ENCODE measurements at regions not wholly inside any gene's neighbourhood (a gene's known extent, or its start where the extent isn't known, plus 50 kb on each side); places are given as distances from the start of the nearest gene placed in this dataset.
A peak's percentile ranks its signal among the peaks of the same experiment; 100 is the strongest.

DNA sequence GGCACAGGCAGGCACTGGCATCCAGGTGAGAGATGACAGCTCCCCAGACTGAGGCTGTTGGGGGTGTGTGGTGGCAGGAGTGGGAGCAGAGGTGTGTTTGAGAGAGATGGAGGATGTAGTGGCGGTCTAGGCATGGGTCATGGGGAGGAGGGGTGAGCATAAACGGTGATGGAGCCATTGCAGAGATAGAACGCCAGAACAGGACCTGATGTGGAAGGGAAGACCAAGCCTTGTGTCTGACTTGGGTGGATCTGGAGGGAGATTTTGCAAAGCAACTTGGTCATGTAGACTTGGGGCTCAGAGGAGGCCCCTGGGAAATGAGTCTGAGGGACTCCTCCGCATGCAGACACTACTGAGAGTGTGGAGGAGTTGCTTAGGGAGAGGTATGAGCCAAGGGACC is 50.0 kb upstream of the CLDN5 start:
- H3K4me3 Mint-ChIP-seq: no peak overlapping the region
- H3K9me3 Mint-ChIP-seq: no peaks in the 10 kb centered on the region
- H3K27me3 Mint-ChIP-seq: no peaks in the 10 kb centered on the region
- no peak overlapping the region for H3K27ac Mint-ChIP-seq
- no peaks in the 10 kb centered on the region for H3K36me3 Mint-ChIP-seq
- H3K4me1 Mint-ChIP-seq: peaks cover 28% of the 10 kb centered on the region

DNA sequence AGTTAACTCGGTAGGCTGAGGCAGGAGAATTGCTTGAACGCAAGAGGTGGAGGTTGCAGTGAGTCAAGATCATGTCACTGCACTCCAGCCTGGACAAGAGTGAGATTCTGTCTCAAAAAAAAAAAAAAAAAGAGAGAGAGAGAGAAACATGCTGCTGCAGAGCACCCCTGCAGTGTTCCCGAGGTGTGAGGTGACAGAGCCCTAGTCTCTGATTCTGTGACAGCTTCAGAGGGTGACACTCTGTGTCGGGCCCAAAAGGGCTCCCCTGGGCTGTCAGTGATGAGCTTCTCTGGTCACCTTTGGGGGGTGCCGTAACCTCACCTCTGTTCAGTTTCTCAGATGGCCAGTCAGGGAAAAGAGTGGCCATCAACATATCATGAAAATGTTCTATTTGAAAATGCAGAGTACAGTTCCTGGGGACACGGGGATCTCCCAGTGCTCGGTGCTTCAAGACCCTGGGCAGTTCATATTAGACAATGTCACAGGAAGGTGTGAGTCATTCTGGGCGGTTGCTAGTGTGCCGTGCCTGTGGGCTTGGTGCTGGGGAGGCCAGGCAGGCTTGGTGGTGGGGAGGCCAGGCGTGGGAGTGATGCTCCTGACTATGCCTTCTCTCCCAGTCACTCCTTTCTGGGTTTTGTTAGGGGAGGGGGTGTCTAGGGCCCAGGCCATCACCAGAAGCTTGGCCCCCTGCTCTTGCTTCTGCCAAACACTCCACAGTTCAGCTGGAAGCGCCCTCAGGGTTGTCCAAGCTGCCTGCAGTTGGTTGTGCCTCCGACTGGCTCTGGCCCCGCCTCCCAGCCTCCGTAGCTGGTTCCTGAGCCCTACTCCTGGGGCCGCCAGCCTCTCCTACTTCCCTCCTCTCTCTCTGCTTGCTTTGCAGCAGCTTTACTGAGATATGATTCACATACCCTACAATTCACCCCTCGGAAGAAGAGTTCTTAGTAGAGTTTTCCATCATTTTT is 52.5 kb upstream of the CLDN5 start:
- peak overlapping the region; percentile 43 for H3K27ac Mint-ChIP-seq
- H3K9me3 Mint-ChIP-seq: no peaks in the 10 kb centered on the region
- H3K4me1 Mint-ChIP-seq: peaks cover 43% of the 10 kb centered on the region
- peak overlapping the region; percentile 31 for H3K4me3 Mint-ChIP-seq
- H3K27me3 Mint-ChIP-seq: no peaks in the 10 kb centered on the region
- no peaks in the 10 kb centered on the region for H3K36me3 Mint-ChIP-seq

GRCh38 chr22:19577422-19577966 is 53.3 kb upstream of the CLDN5 start:
- peak overlapping the region; percentile 43 for H3K27ac Mint-ChIP-seq
- H3K27me3 Mint-ChIP-seq: no peaks in the 10 kb centered on the region
- peaks cover 43% of the 10 kb centered on the region for H3K4me1 Mint-ChIP-seq
- H3K9me3 Mint-ChIP-seq: no peaks in the 10 kb centered on the region
- H3K36me3 Mint-ChIP-seq: no peaks in the 10 kb centered on the region
- H3K4me3 Mint-ChIP-seq: peak overlapping the region; percentile 31

DNA sequence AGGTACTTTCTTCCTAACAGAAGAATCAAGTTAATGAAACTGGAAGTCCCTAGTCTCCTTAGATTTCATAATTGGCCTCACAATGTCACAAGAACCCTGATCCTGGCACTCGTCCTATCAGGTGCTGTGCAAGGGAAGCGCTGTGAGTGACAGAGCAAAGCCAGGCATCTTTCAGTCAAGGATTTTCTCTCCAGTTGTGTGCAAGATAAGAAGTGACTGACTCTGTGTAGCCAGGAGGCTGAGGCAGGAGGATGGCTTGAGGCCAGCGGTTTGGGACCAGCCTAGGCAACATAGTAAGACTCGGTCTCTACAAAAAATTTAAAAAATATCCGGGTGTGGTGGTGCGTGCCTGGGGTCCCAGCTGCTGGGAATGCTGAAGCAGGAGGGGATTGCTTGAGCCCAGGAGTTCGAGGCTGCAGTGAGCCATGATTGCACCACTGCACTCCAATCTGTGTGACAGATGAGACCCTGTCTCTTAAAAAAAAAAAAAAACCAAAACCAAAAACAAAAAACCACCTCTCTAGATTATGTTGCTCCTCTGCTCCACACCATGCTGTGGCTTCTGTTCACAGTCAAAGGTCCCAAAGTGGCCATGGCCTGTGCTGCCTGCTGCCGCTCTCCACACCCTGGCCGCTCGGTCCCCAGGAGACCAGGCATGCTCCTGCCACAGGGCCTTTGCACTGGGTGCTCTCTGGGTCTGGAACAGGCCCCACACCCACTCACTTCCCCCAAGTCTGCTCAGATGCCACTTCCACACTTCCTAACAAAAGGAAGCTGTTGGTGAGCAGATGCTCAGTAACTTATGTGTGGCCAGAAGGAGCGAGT is 54.2 kb upstream of the CLDN5 start:
- no peak overlapping the region for H3K4me3 Mint-ChIP-seq
- H3K36me3 Mint-ChIP-seq: no peaks in the 10 kb centered on the region

DNA sequence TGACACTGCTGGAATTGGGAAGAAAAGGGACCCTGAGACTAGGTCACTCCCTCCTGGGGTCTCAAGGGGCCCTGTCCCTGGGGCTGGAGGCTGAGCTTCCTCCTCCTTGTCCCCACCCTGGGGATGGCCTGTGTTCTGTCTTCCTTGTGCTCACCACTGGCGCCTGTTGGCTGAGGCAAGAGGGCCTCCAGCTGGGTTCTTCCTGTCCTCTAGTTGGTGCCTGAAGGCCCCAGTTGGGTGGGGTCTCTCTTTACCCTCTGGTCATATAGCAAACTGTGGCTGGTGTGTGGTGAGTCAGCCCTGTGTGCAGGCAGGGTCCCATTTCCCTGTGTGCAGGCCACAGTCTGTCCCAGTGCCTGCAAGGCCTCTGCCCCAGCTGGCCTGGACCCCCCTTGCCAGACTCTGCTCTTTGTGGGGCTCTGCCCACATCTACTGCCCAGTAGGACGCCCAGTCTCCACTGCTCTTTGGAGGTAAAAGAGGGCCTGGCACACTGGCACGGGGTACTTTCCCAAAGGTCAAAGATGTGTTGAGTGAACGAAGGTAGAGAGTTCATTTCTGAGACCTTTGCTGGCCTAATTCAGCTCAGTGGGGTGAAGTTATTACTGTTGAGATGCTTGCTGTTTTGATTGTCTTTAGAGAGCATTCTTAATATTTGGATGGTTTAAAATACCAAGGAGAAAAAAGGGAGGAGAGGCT is 55.1 kb upstream of the CLDN5 start:
- Mint-ChIP-seq H3K36me3 (no peaks in the 10 kb centered on the region), H3K27ac (peak overlapping the region; percentile 89), H3K27me3 (no peaks in the 10 kb centered on the region), H3K4me3 (peak overlapping the region; percentile 17), H3K9me3 (no peaks in the 10 kb centered on the region), H3K4me1 (peaks cover 43% of the 10 kb centered on the region)

More for the DNA sequence above, 54.2 kb upstream of the CLDN5 start:
- Mint-ChIP-seq H3K4me1 (peaks cover 43% of the 10 kb centered on the region), H3K27ac (peak overlapping the region; percentile 55), H3K9me3 (no peaks in the 10 kb centered on the region), H3K27me3 (no peaks in the 10 kb centered on the region)

DNA sequence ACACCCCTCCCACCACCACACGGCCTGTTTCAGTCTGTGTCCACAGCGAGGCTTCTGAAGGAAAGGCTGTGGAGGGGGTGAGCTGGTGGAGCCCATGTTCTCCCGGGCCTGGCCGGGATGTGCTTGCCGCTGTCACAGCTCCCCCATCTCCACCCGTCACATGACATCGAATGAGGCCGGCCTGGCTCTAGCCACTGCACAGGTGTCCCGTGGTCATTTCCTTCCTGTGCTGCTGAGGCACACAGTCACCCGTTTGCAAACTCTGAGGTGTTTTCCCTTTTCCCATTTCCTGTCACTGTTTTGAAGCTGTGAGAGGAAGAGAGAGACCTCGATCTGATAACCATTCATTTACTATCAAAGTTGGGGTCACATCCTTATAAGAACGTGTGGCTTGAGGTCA is 55.7 kb upstream of the CLDN5 start:
- Mint-ChIP-seq H3K9me3 (no peaks in the 10 kb centered on the region), H3K4me3 (peak overlapping the region; percentile 47)

DNA sequence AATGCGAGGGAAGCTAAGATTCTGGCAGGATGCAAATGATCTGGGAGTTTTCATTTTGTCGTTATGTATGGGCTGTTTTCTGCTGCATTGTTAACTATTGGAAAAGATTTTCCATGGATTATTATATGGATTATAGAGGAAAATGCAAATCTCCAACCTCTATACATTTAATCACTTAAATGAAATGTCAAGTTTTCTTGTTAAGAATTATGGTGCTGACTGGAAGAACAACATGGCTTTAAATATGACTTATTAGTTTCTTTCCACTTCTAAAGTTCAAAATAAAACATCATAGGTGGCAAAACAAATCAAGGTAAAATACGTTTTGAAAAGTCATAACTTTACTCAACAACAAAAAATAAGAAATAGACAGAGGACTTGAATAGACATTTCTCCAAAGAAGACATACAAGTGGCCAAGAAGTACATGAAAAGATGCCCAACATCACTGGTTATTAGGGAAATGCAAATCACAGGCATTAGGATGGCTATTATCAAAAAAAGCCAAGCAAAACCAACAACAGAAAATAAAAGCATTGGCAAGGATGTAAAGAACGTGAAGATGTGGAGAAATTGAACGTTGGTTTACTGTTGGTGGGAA is 56.2 kb upstream of the CLDN5 start:
- Mint-ChIP-seq H3K27me3 (no peaks in the 10 kb centered on the region), H3K36me3 (no peaks in the 10 kb centered on the region), H3K4me1 (peaks cover 48% of the 10 kb centered on the region), H3K27ac (peak overlapping the region; percentile 82), H3K9me3 (no peaks in the 10 kb centered on the region), H3K4me3 (peak overlapping the region; percentile 47)

More for the DNA sequence above, 55.7 kb upstream of the CLDN5 start:
- Mint-ChIP-seq H3K36me3 (no peaks in the 10 kb centered on the region), H3K27me3 (no peaks in the 10 kb centered on the region), H3K4me1 (peaks cover 43% of the 10 kb centered on the region), H3K27ac (peak overlapping the region; percentile 82)

- Mint-ChIP-seq H3K9me3 (no peaks in the 10 kb centered on the region), H3K4me3 (no peak overlapping the region), H3K4me1 (peaks cover 42% of the 10 kb centered on the region), H3K27me3 (no peaks in the 10 kb centered on the region), H3K27ac (no peak overlapping the region), H3K36me3 (no peaks in the 10 kb centered on the region)
These were observed 58.0 kb upstream of the CLDN5 start for GRCh38 chr22:19582033-19582693.

DNA sequence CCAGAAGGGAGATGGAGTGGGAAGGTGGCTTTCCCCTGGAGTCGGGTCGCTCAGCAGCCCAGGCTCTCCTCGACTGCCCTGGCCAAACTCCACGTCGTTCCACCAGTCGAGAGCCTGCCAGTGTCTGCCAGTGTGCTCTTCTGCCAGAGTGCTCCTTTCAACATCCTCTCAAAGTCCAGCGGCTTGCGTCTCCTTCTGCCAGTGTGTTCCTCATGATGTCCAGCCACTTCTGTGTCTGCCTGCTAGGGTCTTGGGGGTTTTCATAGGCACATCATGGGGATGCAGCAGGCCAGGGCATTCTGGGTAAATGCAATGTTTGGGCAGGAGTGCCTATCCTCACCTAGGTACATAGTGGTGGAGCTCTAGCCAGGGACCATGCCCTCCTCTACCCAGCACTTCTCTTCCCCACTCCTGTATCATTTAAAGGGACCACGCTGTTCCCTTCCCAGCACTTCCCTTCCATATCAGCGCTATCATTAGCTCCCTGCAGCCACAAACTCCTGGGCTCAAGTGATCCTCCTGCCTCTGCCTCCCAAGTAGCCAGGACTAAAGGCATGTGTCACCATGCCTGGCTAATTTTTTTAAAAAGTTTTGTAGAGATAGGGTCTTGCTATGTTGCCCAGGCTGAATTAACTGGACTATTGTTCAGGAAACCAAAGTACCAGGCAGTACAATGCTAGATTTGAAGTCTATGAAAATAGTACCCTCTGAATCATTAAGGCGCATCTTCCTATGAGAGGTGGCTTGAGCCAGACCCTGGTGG is 62.9 kb upstream of the CLDN5 start:
- Mint-ChIP-seq H3K9me3 (no peaks in the 10 kb centered on the region), H3K4me3 (no peak overlapping the region), H3K27me3 (no peaks in the 10 kb centered on the region), H3K27ac (peak overlapping the region; percentile 19), H3K4me1 (peaks cover 6% of the 10 kb centered on the region), H3K36me3 (no peaks in the 10 kb centered on the region)

DNA sequence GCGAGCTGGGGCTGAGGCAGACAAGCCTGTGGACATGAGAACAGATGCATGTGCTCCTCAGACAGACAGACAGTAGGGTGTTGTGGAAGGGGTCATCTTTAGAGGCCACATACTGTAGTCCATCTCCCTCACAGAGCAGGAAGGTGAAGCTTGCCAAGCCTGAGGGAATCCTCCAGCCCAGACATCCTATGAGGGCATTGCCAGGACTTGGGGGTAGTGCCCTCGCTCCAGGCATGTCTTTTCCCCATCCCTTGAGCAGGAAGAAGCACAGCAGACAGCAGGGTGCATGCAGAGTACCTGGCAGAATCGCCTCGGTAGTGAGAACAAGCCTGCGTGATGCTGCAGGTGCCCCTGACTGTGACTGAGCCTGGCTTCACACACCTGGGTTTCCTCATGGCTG is 66.5 kb upstream of the CLDN5 start:
- H3K9me3 Mint-ChIP-seq: no peaks in the 10 kb centered on the region
- H3K4me1 Mint-ChIP-seq: peaks cover 25% of the 10 kb centered on the region
- H3K27ac Mint-ChIP-seq: no peak overlapping the region
- no peak overlapping the region for H3K4me3 Mint-ChIP-seq
- H3K27me3 Mint-ChIP-seq: no peaks in the 10 kb centered on the region
- H3K36me3 Mint-ChIP-seq: no peaks in the 10 kb centered on the region

DNA sequence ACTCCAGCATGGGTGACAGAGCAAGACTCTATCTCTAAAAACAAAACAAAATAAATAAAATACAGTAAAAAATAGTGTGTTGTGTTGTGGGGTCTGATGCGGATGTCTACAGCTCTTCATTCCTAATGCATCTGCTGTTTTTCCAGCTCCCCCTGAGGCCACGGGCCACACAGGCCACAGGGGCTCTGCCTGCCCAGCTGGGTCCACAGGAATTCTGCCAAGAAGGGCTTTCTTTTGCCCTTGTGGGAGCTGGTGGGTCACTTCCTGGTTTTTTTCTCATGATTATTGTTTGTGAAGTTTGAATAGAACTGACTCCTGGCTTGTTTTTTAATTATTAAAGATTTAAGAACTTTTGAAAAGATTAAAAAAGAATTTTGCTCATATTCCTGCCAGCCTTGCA is 67.4 kb upstream of the CLDN5 start:
- Mint-ChIP-seq H3K36me3 (no peaks in the 10 kb centered on the region), H3K4me3 (no peak overlapping the region), H3K27me3 (no peaks in the 10 kb centered on the region), H3K4me1 (peaks cover 29% of the 10 kb centered on the region), H3K27ac (no peak overlapping the region), H3K9me3 (no peaks in the 10 kb centered on the region)

GRCh38 chr22:19592464-19592863 is 68.3 kb upstream of the CLDN5 start:
- Mint-ChIP-seq H3K36me3 (no peaks in the 10 kb centered on the region), H3K9me3 (no peaks in the 10 kb centered on the region), H3K4me1 (peaks cover 38% of the 10 kb centered on the region), H3K27ac (no peak overlapping the region), H3K27me3 (no peaks in the 10 kb centered on the region), H3K4me3 (no peak overlapping the region)

- H3K27ac Mint-ChIP-seq: peak overlapping the region; percentile 68
- H3K4me1 Mint-ChIP-seq: peaks cover 53% of the 10 kb centered on the region
- no peak overlapping the region for H3K4me3 Mint-ChIP-seq
- H3K36me3 Mint-ChIP-seq: no peaks in the 10 kb centered on the region
- H3K27me3 Mint-ChIP-seq: no peaks in the 10 kb centered on the region
- H3K9me3 Mint-ChIP-seq: no peaks in the 10 kb centered on the region
These were observed 69.9 kb upstream of the CLDN5 start for GRCh38 chr22:19593991-19594569.

DNA sequence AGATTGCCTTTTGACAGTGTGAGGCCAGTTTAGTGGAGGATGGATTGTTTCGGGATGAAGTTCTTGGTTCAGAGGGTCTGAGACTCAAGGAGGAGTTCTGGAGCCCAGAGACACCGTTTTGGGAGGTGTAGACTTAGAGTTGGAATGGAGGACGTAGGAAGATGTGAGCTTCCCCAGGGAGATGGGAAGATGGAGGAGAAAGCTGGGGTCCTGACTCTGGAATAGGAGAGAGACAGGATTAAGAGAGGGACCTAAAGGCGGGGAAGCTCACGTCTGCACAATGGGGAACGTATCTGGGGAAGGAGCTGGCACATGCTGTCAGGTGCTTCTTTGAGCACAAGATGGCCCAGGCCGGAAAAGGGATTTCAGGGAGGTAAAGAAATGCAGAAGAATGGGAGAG is 71.3 kb upstream of the CLDN5 start:
- H3K27ac Mint-ChIP-seq: peak overlapping the region; percentile 48
- no peak overlapping the region for H3K4me3 Mint-ChIP-seq
- H3K9me3 Mint-ChIP-seq: no peaks in the 10 kb centered on the region
- H3K36me3 Mint-ChIP-seq: no peaks in the 10 kb centered on the region
- peaks cover 63% of the 10 kb centered on the region for H3K4me1 Mint-ChIP-seq
- no peaks in the 10 kb centered on the region for H3K27me3 Mint-ChIP-seq
